H9 (cell line): ENCODE measurements at regions not wholly inside any gene's neighbourhood (a gene's known extent, or its start where the extent isn't known, plus 50 kb on each side); places are given as distances from the start of the nearest gene placed in this dataset.

Experiments
- DNase-seq: peaks from one replicate; pipeline ENCODE4 v3.0.0-alpha.2; 2017
- H2AFZ ChIP-seq: one replicate; pipeline ENCODE4 v1.6.1; 2013; ENCODE audit warnings: mild to moderate bottlenecking, low read length, control low read depth, moderate library complexity
- H2AK5ac ChIP-seq: 2 replicates; pipeline ENCODE4 v1.6.1; 2013; ENCODE audit warnings: low read length, control low read depth, mixed read lengths; ENCODE audit not compliant: insufficient read length
- H2BK120ac ChIP-seq: one replicate; pipeline ENCODE4 v1.6.1; 2013; ENCODE audit warnings: low read depth, mild to moderate bottlenecking, low read length, control low read depth, inconsistent platforms; ENCODE audit not compliant: poor library complexity, severe bottlenecking
- H2BK12ac ChIP-seq: 2 replicates; pipeline ENCODE4 v1.6.1; 2013; ENCODE audit warnings: low read length, control low read depth, mixed read lengths, low read depth; ENCODE audit not compliant: insufficient read length
- H2BK15ac ChIP-seq: 2 replicates; pipeline ENCODE4 v1.6.1; 2013; ENCODE audit warnings: low read depth, low read length, control low read depth
- H2BK20ac ChIP-seq: one replicate; pipeline ENCODE4 v1.6.1; 2013; ENCODE audit warnings: low read depth, mild to moderate bottlenecking, low read length, control low read depth, inconsistent platforms; ENCODE audit not compliant: poor library complexity, severe bottlenecking
- H2BK5ac ChIP-seq: 2 replicates; pipeline ENCODE4 v1.6.1; 2013; ENCODE audit warnings: low read length, control low read depth, mixed read lengths; ENCODE audit not compliant: insufficient read length
- H3K14ac ChIP-seq: 2 replicates; pipeline ENCODE4 v1.6.1; 2013; ENCODE audit warnings: low read length, control low read depth; ENCODE audit not compliant: insufficient read depth
- H3K18ac ChIP-seq: 2 replicates; pipeline ENCODE4 v1.6.1; 2013; ENCODE audit warnings: low read depth, mild to moderate bottlenecking, mixed read lengths, low read length, control low read depth; ENCODE audit not compliant: insufficient read length
- H3K23ac ChIP-seq: 2 replicates; pipeline ENCODE4 v1.6.1; 2013; ENCODE audit warnings: low read length, control low read depth, mixed read lengths, low read depth; ENCODE audit not compliant: insufficient read length
- H3K23me2 ChIP-seq: 2 replicates; pipeline ENCODE4 v1.6.1; 2013; ENCODE audit warnings: low read depth, mild to moderate bottlenecking, mixed read lengths, low read length, control low read depth; ENCODE audit not compliant: insufficient read length, poor library complexity, severe bottlenecking
- H3K27ac ChIP-seq: 2 replicates; pipeline ENCODE4 v1.5.1; 2013; ENCODE audit warnings: low read length, control low read depth, mixed read lengths, low read depth; ENCODE audit not compliant: insufficient read length
- H3K27me3 ChIP-seq: 2 replicates; pipeline ENCODE4 v1.6.1; 2013; ENCODE audit warnings: low read length, control low read depth, inconsistent platforms; ENCODE audit not compliant: insufficient read depth
- H3K4ac ChIP-seq: 2 replicates; pipeline ENCODE4 v1.6.1; 2013; ENCODE audit warnings: low read depth, mild to moderate bottlenecking, control low read depth, inconsistent platforms, low read length, moderate library complexity
- H3K4me1 ChIP-seq: 2 replicates; pipeline ENCODE4 v1.6.1; 2013; ENCODE audit warnings: low read length, control low read depth, inconsistent platforms; ENCODE audit not compliant: insufficient read depth
- H3K4me2 ChIP-seq: 2 replicates; pipeline ENCODE4 v1.6.1; 2013; ENCODE audit warnings: low read length, control low read depth, mixed read lengths; ENCODE audit not compliant: insufficient read length, insufficient read depth
- H3K56ac ChIP-seq: 2 replicates; pipeline ENCODE4 v1.6.1; 2013; ENCODE audit warnings: low read depth, mild to moderate bottlenecking, mixed read lengths, low read length, control low read depth; ENCODE audit not compliant: insufficient read length
- H3K79me1 ChIP-seq: 2 replicates; pipeline ENCODE4 v1.6.1; 2013; ENCODE audit warnings: low read depth, mild to moderate bottlenecking, moderate library complexity, low read length, control low read depth, inconsistent platforms; ENCODE audit not compliant: insufficient read depth, poor library complexity, severe bottlenecking
- H3K79me2 ChIP-seq: 2 replicates; pipeline ENCODE4 v1.6.1; 2013; ENCODE audit warnings: low read length, control low read depth, inconsistent platforms; ENCODE audit not compliant: insufficient read depth
- H3K9ac ChIP-seq: 2 replicates; pipeline ENCODE4 v1.6.1; 2013; ENCODE audit warnings: low read length, control low read depth, mixed read lengths; ENCODE audit not compliant: insufficient read length; ENCODE audit errors: extremely low read depth
- H3K9me3 ChIP-seq: one replicate; pipeline ENCODE4 v1.6.1; 2013; ENCODE audit warnings: low read depth, low read length, inconsistent platforms; ENCODE audit not compliant: control insufficient read depth
- H3T11ph ChIP-seq: one replicate; pipeline ENCODE4 v1.6.1; 2013; ENCODE audit warnings: mild to moderate bottlenecking, low read length, control low read depth, inconsistent platforms
- H4K20me1 ChIP-seq: one replicate; pipeline ENCODE4 v1.6.1; 2013; ENCODE audit not compliant: control insufficient read depth, insufficient read length, insufficient read depth
- H4K5ac ChIP-seq: 2 replicates; pipeline ENCODE4 v1.6.1; 2013; ENCODE audit warnings: low read depth, mild to moderate bottlenecking, mixed read lengths, low read length, control low read depth; ENCODE audit not compliant: insufficient read length
- H4K8ac ChIP-seq: replicated peaks from 2 replicates; pipeline ENCODE4 v1.6.1; 2013; ENCODE audit warnings: low read length, control low read depth, mixed read lengths, low read depth; ENCODE audit not compliant: insufficient read length
- H4K91ac ChIP-seq: 2 replicates; pipeline ENCODE4 v1.6.1; 2013; ENCODE audit warnings: low read depth, mild to moderate bottlenecking, moderate library complexity, mixed read lengths, low read length, control low read depth; ENCODE audit not compliant: insufficient read length
- H3K27ac Mint-ChIP-seq, 3 experiments: 2 replicates in 2 of 3; 3 replicates in 1 of 3; pipeline ENCODE4 v1.8.0; 2020 to 2021; ENCODE audit warnings: mixed read lengths in 3 of 3, mild to moderate bottlenecking in 1 of 3, moderate library complexity in 1 of 3
- H3K27me3 Mint-ChIP-seq: 2 replicates; pipeline ENCODE4 v1.8.0; 2021; ENCODE audit warnings: low read depth, mild to moderate bottlenecking, moderate library complexity, mixed read lengths
- H3K36me3 Mint-ChIP-seq, 3 experiments: 2 replicates in 2 of 3; 3 replicates in 1 of 3; pipeline ENCODE4 v1.8.0; 2020 to 2021; ENCODE audit warnings: low read depth in 3 of 3, mixed read lengths in 3 of 3; ENCODE audit not compliant: insufficient read depth in 1 of 3
- H3K4me1 Mint-ChIP-seq, 2 experiments: 2 replicates each; pipeline ENCODE4 v1.8.0; 2020; ENCODE audit warnings: mixed read lengths in 2 of 2
- H3K4me3 Mint-ChIP-seq, 2 experiments: 2 replicates in 1 of 2; 3 replicates in 1 of 2; pipeline ENCODE4 v1.8.0; 2020 to 2021; ENCODE audit warnings: mild to moderate bottlenecking in 2 of 2, mixed read lengths in 2 of 2, moderate library complexity in 1 of 2
- H3K9me3 Mint-ChIP-seq, 2 experiments: 2 replicates in 1 of 2; 3 replicates in 1 of 2; pipeline ENCODE4 v1.8.0; 2020; ENCODE audit warnings: mild to moderate bottlenecking in 2 of 2, mixed read lengths in 2 of 2, moderate library complexity in 1 of 2
- WGBS: extraction: QIAGEN DNeasy Blood & Tissue Kit; methylation state at CpG from one replicate; pipeline ENCODE4 v1.1.7; 2013; ENCODE audit warnings: missing lambda C conversion rate, low lambda C conversion rate, mixed read lengths; ENCODE audit not compliant: insufficient read length; ENCODE audit errors: extremely low coverage; 5-methylcytosine and 5-hydroxymethylcytosine counted together
- TF ChIP-seq, protein P1 (sequence below): fragments of 200-600 bp; sonication (generic); conservative IDR thresholded peaks from 3 replicates; pipeline ENCODE4 v1.8.0; 2021; ENCODE audit warnings: antibody characterized with exemption, mild to moderate bottlenecking

DNA sequence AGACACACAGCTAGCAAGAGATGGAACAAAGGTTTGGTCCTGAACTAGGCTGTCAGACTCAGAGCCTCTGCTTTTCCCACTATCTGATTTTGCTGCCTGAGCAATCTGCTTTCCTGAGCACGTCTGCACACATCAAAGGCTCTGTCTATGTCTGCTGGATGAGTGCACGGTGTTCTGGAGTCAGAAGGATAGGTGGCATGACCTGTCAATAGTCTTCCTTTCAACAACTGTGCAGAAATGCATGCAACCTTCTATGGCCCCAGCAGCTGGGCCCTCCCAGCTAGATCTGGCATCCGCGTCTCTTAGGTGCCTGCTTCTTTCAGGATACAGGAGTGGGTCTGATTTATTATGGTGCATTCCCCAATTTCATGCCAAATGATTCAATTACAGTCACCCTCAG lies 138.3 kb downstream of the UTP18 start:
- no peak overlapping the region for H3K4me2 ChIP-seq
- H2BK5ac ChIP-seq: no peak overlapping the region
- Mint-ChIP-seq H3K4me3 (no peak overlapping the region), H3K4me1 (peaks cover 12 to 23% of the 10 kb centered on the region in 2 experiments), H3K36me3 (no peaks in the 10 kb centered on the region), H3K9me3 (no peaks in the 10 kb centered on the region), H3K27ac (no peak overlapping the region), H3K27me3 (no peaks in the 10 kb centered on the region; the same call in 1 of the 2 replicates)
- H4K20me1 ChIP-seq: no peaks in the 10 kb centered on the region
- H3T11ph ChIP-seq: no peak overlapping the region
- no peak overlapping the region for H2BK12ac ChIP-seq
- no peaks in the 10 kb centered on the region for H3K27me3 ChIP-seq
- H2BK20ac ChIP-seq: no peak overlapping the region
- no peak overlapping the region for H4K5ac ChIP-seq
- no peak overlapping the region for H4K91ac ChIP-seq
- H2AK5ac ChIP-seq: no peak overlapping the region
- no peaks in the 10 kb centered on the region for H3K4me1 ChIP-seq
- no CpG with 5 or more reads among the region's 4 CpGs for WGBS
- peak overlapping the region; percentile 57 for H3K23ac ChIP-seq
- H2BK120ac ChIP-seq: no peak overlapping the region
- H4K8ac ChIP-seq: no peak overlapping the region
- no peaks in the 10 kb centered on the region for H3K23me2 ChIP-seq
- H3K79me2 ChIP-seq: no peaks in the 10 kb centered on the region
- no peak overlapping the region for H2AFZ ChIP-seq
- H3K27ac ChIP-seq: no peak overlapping the region
- H3K9me3 ChIP-seq: no peaks in the 10 kb centered on the region
- no peak overlapping the region for H3K4ac ChIP-seq
- H3K14ac ChIP-seq: no peak overlapping the region
- no peak overlapping the region for H2BK15ac ChIP-seq
- DNase-seq: no peak
- no peak overlapping the region for H3K9ac ChIP-seq
- H3K18ac ChIP-seq: no peak overlapping the region
- TF ChIP-seq, protein P1, sequence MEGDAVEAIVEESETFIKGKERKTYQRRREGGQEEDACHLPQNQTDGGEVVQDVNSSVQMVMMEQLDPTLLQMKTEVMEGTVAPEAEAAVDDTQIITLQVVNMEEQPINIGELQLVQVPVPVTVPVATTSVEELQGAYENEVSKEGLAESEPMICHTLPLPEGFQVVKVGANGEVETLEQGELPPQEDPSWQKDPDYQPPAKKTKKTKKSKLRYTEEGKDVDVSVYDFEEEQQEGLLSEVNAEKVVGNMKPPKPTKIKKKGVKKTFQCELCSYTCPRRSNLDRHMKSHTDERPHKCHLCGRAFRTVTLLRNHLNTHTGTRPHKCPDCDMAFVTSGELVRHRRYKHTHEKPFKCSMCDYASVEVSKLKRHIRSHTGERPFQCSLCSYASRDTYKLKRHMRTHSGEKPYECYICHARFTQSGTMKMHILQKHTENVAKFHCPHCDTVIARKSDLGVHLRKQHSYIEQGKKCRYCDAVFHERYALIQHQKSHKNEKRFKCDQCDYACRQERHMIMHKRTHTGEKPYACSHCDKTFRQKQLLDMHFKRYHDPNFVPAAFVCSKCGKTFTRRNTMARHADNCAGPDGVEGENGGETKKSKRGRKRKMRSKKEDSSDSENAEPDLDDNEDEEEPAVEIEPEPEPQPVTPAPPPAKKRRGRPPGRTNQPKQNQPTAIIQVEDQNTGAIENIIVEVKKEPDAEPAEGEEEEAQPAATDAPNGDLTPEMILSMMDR: no peak
- no peaks in the 10 kb centered on the region for H3K79me1 ChIP-seq
- no peak overlapping the region for H3K56ac ChIP-seq
